GM12878 (cell line): ENCODE measurements at regions not wholly inside any gene's neighbourhood (a gene's known extent, or its start where the extent isn't known, plus 50 kb on each side); places are given as distances from the start of the nearest gene placed in this dataset.

ENCODE experiments used
- CBFB ChIP-seq: IDR thresholded peaks from 2 replicates; pipeline ENCODE4 v1.6.1; 2016; ENCODE audit warnings: antibody characterized with exemption, low read depth
- CEBPB ChIP-seq, 2 experiments: fragments of 150-350 bp in 1 of 2; IDR thresholded peaks; 2 replicates each; pipeline ENCODE4 v1.6.1; 2012 to 2014; ENCODE audit warnings: low read depth in 2 of 2, low read length in 2 of 2, borderline replicate concordance in 1 of 2, inconsistent platforms in 1 of 2
- EED ChIP-seq: sonication (generic); IDR thresholded peaks from 2 replicates; pipeline ENCODE4 v1.6.1; 2016; ENCODE audit warnings: antibody characterized with exemption, low read depth
- RELB ChIP-seq: fragments of 450-650 bp; IDR thresholded peaks from 2 replicates; pipeline ENCODE4 v1.6.1; 2017; ENCODE audit warnings: low read depth, mild to moderate bottlenecking, moderate library complexity
- TF ChIP-seq, protein P1 (sequence below): IDR thresholded peaks from 2 replicates; pipeline ENCODE4 v1.6.1; 2012; ENCODE audit warnings: improper control_type of control experiment, low read depth, low read length; ENCODE audit not compliant: insufficient replicate concordance
- TF ChIP-seq, protein P2 (sequence below): IDR thresholded peaks from 2 replicates; pipeline ENCODE4 v1.6.1; 2012; ENCODE audit warnings: low read length, inconsistent platforms

GRCh38 chr18:76722224-76723061 is 99.9 kb upstream of the ZNF236 start (continued):
- TF ChIP-seq, protein P1, sequence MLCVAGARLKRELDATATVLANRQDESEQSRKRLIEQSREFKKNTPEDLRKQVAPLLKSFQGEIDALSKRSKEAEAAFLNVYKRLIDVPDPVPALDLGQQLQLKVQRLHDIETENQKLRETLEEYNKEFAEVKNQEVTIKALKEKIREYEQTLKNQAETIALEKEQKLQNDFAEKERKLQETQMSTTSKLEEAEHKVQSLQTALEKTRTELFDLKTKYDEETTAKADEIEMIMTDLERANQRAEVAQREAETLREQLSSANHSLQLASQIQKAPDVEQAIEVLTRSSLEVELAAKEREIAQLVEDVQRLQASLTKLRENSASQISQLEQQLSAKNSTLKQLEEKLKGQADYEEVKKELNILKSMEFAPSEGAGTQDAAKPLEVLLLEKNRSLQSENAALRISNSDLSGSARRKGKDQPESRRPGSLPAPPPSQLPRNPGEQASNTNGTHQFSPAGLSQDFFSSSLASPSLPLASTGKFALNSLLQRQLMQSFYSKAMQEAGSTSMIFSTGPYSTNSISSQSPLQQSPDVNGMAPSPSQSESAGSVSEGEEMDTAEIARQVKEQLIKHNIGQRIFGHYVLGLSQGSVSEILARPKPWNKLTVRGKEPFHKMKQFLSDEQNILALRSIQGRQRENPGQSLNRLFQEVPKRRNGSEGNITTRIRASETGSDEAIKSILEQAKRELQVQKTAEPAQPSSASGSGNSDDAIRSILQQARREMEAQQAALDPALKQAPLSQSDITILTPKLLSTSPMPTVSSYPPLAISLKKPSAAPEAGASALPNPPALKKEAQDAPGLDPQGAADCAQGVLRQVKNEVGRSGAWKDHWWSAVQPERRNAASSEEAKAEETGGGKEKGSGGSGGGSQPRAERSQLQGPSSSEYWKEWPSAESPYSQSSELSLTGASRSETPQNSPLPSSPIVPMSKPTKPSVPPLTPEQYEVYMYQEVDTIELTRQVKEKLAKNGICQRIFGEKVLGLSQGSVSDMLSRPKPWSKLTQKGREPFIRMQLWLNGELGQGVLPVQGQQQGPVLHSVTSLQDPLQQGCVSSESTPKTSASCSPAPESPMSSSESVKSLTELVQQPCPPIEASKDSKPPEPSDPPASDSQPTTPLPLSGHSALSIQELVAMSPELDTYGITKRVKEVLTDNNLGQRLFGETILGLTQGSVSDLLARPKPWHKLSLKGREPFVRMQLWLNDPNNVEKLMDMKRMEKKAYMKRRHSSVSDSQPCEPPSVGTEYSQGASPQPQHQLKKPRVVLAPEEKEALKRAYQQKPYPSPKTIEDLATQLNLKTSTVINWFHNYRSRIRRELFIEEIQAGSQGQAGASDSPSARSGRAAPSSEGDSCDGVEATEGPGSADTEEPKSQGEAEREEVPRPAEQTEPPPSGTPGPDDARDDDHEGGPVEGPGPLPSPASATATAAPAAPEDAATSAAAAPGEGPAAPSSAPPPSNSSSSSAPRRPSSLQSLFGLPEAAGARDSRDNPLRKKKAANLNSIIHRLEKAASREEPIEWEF: no peak
- TF ChIP-seq CBFB: no peak
- TF ChIP-seq, protein P2, sequence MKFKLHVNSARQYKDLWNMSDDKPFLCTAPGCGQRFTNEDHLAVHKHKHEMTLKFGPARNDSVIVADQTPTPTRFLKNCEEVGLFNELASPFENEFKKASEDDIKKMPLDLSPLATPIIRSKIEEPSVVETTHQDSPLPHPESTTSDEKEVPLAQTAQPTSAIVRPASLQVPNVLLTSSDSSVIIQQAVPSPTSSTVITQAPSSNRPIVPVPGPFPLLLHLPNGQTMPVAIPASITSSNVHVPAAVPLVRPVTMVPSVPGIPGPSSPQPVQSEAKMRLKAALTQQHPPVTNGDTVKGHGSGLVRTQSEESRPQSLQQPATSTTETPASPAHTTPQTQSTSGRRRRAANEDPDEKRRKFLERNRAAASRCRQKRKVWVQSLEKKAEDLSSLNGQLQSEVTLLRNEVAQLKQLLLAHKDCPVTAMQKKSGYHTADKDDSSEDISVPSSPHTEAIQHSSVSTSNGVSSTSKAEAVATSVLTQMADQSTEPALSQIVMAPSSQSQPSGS: no peak
- TF ChIP-seq EED: no peak
- no peak for TF ChIP-seq RELB
- TF ChIP-seq CEBPB (IDR thresholded peaks at IDR 0.05; ENCODE audit: borderline replicate concordance in 1 of 2, low read depth in 2 of 2, low read length in 2 of 2): no peak
- TF ChIP-seq, all 136 proteins: peak for 0
